PC-9 (cell line): ENCODE measurements at regions not wholly inside any gene's neighbourhood (a gene's known extent, or its start where the extent isn't known, plus 50 kb on each side); places are given as distances from the start of the nearest gene placed in this dataset.

Experiments
- EZH2 ChIP-seq: fragments of 200-600 bp; sonication (generic); IDR thresholded peaks from 2 replicates; pipeline ENCODE4 v1.8.0; 2017; ENCODE audit warnings: antibody characterized with exemption, low read depth
- TF ChIP-seq, protein P1 (sequence below): fragments of 200-600 bp; sonication (generic); conservative IDR thresholded peaks from 2 replicates; pipeline ENCODE4 v1.6.1; 2017; ENCODE audit warnings: mixed run types, antibody characterized with exemption, mild to moderate bottlenecking, moderate library complexity

DNA sequence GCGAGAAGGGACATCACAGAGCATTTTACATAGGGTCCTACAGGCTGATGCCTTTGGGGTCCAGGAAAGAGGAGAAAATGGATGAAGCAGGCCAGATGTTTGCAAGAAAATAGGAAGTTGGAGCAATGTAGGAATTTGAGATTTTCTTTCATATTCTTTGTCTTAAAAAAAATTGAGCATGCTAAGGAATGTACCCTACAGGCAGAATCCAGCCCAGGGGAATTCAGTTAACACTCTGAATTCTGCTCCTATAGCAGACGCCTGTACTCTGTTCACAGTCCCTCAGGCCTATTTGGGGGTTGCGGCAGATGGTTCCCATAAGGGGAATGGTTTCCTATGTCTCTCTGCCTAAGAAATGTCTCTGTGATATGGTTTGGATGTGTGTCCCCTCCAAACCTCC, 393.7 kb upstream of the C16orf82 start:
- no peak for TF ChIP-seq EZH2
- TF ChIP-seq, protein P1, sequence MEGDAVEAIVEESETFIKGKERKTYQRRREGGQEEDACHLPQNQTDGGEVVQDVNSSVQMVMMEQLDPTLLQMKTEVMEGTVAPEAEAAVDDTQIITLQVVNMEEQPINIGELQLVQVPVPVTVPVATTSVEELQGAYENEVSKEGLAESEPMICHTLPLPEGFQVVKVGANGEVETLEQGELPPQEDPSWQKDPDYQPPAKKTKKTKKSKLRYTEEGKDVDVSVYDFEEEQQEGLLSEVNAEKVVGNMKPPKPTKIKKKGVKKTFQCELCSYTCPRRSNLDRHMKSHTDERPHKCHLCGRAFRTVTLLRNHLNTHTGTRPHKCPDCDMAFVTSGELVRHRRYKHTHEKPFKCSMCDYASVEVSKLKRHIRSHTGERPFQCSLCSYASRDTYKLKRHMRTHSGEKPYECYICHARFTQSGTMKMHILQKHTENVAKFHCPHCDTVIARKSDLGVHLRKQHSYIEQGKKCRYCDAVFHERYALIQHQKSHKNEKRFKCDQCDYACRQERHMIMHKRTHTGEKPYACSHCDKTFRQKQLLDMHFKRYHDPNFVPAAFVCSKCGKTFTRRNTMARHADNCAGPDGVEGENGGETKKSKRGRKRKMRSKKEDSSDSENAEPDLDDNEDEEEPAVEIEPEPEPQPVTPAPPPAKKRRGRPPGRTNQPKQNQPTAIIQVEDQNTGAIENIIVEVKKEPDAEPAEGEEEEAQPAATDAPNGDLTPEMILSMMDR = no peak
